SH-SY5Y (cell line): ENCODE measurements at regions not wholly inside any gene's neighbourhood (a gene's known extent, or its start where the extent isn't known, plus 50 kb on each side); places are given as distances from the start of the nearest gene placed in this dataset.

Source experiments
- GATA2 ChIP-seq: IDR thresholded peaks from 2 replicates; pipeline ENCODE4 v1.6.1; 2011; ENCODE audit warnings: mild to moderate bottlenecking, low read depth, low read length
- GATA3 ChIP-seq: IDR thresholded peaks from 2 replicates; pipeline ENCODE4 v1.6.1; 2011; ENCODE audit warnings: low read depth, mild to moderate bottlenecking, low read length, moderate library complexity

GRCh38 chr1:199221371-199222150 lies 582.7 kb downstream of the PTPRC start:
- no peak for TF ChIP-seq GATA2
- no peak for TF ChIP-seq GATA3
